ENCODE measurements at regions not wholly inside any gene's neighbourhood (a gene's known extent, or its start where the extent isn't known, plus 50 kb on each side); places are given as distances from the start of the nearest gene placed in this dataset.
"Not testable (repeated sequence)": the region's sequence is repeated elsewhere in the genome, so short reads cannot be mapped to it uniquely, and the experiment has no call there.

GRCh38 chr1:148044495-148044894 is 107.6 kb downstream of the NBPF11 start:
- TF ChIP-seq CTCF (IDR thresholded peaks at IDR 0.05); POLR2A (IDR thresholded peaks at IDR 0.05; ENCODE audit: low read depth): not testable (repeated sequence)

All from esophagus muscularis mucosa (tissue), 3 donors.